ENCODE measurements at regions not wholly inside any gene's neighbourhood (a gene's known extent, or its start where the extent isn't known, plus 50 kb on each side); places are given as distances from the start of the nearest gene placed in this dataset.

GRCh38 chr6:66900133-66901083, 1193.4 kb upstream of the EYS start:
- no peak for TF ChIP-seq POLR2AphosphoS5 (IDR thresholded peaks at IDR 0.05; ENCODE audit: insufficient read depth in 1 of 2, low read depth in 1 of 2)
- TF ChIP-seq, protein P1, sequence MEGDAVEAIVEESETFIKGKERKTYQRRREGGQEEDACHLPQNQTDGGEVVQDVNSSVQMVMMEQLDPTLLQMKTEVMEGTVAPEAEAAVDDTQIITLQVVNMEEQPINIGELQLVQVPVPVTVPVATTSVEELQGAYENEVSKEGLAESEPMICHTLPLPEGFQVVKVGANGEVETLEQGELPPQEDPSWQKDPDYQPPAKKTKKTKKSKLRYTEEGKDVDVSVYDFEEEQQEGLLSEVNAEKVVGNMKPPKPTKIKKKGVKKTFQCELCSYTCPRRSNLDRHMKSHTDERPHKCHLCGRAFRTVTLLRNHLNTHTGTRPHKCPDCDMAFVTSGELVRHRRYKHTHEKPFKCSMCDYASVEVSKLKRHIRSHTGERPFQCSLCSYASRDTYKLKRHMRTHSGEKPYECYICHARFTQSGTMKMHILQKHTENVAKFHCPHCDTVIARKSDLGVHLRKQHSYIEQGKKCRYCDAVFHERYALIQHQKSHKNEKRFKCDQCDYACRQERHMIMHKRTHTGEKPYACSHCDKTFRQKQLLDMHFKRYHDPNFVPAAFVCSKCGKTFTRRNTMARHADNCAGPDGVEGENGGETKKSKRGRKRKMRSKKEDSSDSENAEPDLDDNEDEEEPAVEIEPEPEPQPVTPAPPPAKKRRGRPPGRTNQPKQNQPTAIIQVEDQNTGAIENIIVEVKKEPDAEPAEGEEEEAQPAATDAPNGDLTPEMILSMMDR (IDR thresholded peaks at IDR 0.05): no peak

All from vagina (tissue), 2 donors.